ENCODE measurements at regions not wholly inside any gene's neighbourhood (a gene's known extent, or its start where the extent isn't known, plus 50 kb on each side); places are given as distances from the start of the nearest gene placed in this dataset.

DNA sequence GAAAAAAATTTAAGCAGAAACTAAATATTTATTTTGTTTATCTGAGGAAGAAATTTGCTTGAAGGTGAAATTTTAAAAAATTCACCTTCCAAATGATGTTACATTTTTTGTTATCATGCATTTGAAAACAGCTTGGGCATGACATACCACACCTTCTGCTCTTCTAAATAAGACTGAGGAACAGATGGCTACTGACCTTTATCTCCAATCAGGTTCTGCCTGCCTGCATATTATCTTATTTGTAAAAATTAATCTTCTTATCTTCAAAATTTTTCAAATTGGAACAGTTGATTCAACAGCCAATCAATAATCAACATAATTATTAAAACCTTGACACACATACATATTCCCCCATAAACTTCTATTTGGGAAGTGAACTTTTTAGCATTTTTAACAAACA lies 641.8 kb upstream of the ZNF385D start (continued):
- TF ChIP-seq, protein P1, sequence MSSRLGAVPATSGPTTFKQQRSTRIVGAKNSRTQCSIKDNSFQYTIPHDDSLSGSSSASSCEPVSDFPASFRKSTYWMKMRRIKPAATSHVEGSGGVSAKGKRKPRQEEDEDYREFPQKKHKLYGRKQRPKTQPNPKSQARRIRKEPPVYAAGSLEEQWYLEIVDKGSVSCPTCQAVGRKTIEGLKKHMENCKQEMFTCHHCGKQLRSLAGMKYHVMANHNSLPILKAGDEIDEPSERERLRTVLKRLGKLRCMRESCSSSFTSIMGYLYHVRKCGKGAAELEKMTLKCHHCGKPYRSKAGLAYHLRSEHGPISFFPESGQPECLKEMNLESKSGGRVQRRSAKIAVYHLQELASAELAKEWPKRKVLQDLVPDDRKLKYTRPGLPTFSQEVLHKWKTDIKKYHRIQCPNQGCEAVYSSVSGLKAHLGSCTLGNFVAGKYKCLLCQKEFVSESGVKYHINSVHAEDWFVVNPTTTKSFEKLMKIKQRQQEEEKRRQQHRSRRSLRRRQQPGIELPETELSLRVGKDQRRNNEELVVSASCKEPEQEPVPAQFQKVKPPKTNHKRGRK (tag; IDR thresholded peaks at IDR 0.05): no peak
- no peak for TF ChIP-seq ZNF778 (CRISPR knock-in tag; IDR thresholded peaks at IDR 0.05)

DNA sequence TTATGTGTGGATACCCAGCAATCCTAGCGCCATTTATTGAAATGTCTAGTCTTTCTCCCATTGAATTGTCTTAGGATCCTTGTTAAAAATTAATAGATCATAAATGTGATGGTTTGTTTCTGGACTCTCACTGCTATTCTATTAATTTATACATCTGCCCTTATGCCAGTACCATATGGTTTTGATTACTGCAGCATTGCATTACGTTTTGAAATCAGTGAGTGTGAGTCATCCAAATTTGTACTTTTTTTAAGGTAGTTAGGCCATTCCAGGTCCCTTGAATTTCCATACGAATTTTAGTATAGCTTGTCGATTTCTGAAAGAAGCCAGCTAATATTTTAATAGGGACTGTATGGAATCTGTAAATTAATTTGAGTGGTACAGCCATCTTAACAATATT lies 648.6 kb upstream of the ZNF385D start:
- H3K9me1 ChIP-seq (ENCODE audit: control insufficient read depth, insufficient read depth, low read length): no peaks in the 10 kb centered on the region
- H3K4me2 ChIP-seq (ENCODE audit: insufficient read depth, low read length): no peak overlapping the region
- H3K36me3 ChIP-seq (ENCODE audit: control insufficient read depth, insufficient read depth, low read length): no peaks in the 10 kb centered on the region
- ATAC-seq (no peak), DNase-seq (ENCODE audit: extremely low read depth in 1 of 4, low spot score in 3 of 4) (no peak), FAIRE-seq (no peak)
- in situ Hi-C loops (cut with MboI) (no loop called here), intact Hi-C loops (cut with micrococcal nuclease) (no loop called here)
- no peak overlapping the region for H2AFZ ChIP-seq (ENCODE audit: low read depth, low read length)
- ChIA-PET POLR2A (no interaction called here), CTCF (ENCODE audit: low intra/inter-chr PET ratio) (no interaction called here)
- H3K27me3 ChIP-seq (ENCODE audit: control insufficient read depth in 2 of 2, insufficient read depth in 2 of 2, low read length in 2 of 2): no peaks in the 10 kb centered on the region
- no peak overlapping the region for H3K9ac ChIP-seq (ENCODE audit: insufficient read depth in 1 of 2, low read depth in 2 of 2, low read length in 2 of 2)
- no peak overlapping the region for H3K27ac ChIP-seq (ENCODE audit: extremely low read depth, low read depth, low read length)
- no peaks in the 10 kb centered on the region; the same call in 1 of the 2 replicates for H3K9me3 ChIP-seq (replicated peaks; ENCODE audit: control insufficient read depth, insufficient read depth, low read depth, low read length)
- WGBS (ENCODE audit: insufficient coverage, low coverage, missing lambda C conversion rate): 1% methylated on average over 4 of the region's 4 CpGs
- no peaks in the 10 kb centered on the region for H3K4me1 ChIP-seq (replicated peaks in 1 of 2; ENCODE audit: control insufficient read depth in 2 of 2, insufficient read depth in 2 of 2, low read length in 2 of 2)
- no peak for TF ChIP-seq SLC30A9 (CRISPR knock-in tag; IDR thresholded peaks at IDR 0.05)
- no peak for TF ChIP-seq ZNF589 (CRISPR knock-in tag; IDR thresholded peaks at IDR 0.05; ENCODE audit: low read depth)
- H4K20me1 ChIP-seq (replicated peaks; ENCODE audit: control insufficient read depth, insufficient read depth, low read length): no peaks in the 10 kb centered on the region
- H3K79me2 ChIP-seq (ENCODE audit: control insufficient read depth, insufficient read depth, low read length): no peaks in the 10 kb centered on the region
- H3K4me3 ChIP-seq: no peak overlapping the region
- BruUV-seq (replicated peaks): no TSS peak
